ENCODE measurements at regions not wholly inside any gene's neighbourhood (a gene's known extent, or its start where the extent isn't known, plus 50 kb on each side); places are given as distances from the start of the nearest gene placed in this dataset.

DNA sequence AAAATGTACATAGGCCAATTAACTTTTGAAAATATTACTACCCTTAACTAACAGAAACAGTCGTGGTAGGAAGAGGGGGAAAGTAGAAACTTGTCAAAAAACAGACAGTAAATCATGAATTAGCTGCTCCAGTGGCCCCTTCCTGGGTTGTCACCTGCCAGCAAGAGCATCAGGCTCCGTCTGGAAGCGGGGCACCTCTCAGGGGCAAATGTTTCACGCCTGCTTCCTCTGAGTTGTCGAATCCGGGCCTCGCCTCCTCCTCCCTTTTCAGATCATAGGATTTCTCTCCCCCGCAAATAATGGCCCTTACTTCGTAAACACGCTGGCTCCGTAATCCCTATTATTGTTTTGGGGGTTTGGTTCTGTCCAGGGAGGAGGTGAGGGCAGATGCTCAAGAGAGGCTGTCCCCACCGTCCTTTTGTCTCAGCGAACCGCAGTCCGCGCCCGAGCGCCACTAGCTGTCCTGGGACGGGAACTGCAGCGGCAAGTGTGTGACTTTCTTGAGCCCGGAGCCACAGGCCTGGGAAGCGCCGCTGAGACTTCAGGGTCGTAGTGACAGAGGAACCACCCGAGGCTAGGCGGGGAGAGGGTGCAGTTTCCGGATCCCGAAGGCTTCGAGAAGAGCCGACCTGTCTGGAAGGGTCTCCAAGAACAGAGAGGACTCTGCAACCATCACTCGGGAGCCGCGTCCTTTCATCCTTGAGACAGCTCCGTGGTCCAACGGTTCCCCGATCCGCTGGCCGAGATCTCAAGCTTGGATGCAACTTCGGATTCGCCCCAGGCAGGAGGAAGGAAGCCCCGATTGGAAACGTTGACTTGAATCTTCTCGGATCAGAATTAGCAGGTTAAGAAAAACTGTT is 214.5 kb upstream of the ZNF184 start (continued):
- TF ChIP-seq ZNF30 (CRISPR knock-in tag; IDR thresholded peaks at IDR 0.05), result no peak
- TF ChIP-seq, protein P1, sequence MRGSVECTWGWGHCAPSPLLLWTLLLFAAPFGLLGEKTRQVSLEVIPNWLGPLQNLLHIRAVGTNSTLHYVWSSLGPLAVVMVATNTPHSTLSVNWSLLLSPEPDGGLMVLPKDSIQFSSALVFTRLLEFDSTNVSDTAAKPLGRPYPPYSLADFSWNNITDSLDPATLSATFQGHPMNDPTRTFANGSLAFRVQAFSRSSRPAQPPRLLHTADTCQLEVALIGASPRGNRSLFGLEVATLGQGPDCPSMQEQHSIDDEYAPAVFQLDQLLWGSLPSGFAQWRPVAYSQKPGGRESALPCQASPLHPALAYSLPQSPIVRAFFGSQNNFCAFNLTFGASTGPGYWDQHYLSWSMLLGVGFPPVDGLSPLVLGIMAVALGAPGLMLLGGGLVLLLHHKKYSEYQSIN (CRISPR knock-in tag; IDR thresholded peaks at IDR 0.05; ENCODE audit: borderline replicate concordance), result no peak
- no peak; the same call in 1 of the 2 replicates for TF ChIP-seq ZNF33A (CRISPR knock-in tag; IDR thresholded peaks at IDR 0.05; ENCODE audit: borderline replicate concordance)
- no peak for TF ChIP-seq PCBP2 (optimal IDR thresholded peaks at IDR 0.05; ENCODE audit: low read depth, low read length, poor library complexity, severe bottlenecking)
- TF ChIP-seq THYN1 (CRISPR knock-in tag; IDR thresholded peaks at IDR 0.05; ENCODE audit: borderline replicate concordance, low read depth), result no peak
- no peak; the same call in 1 of the 2 replicates for TF ChIP-seq KDM3A (CRISPR knock-in tag; IDR thresholded peaks at IDR 0.05; ENCODE audit: low read depth)
- TF ChIP-seq, protein P2, sequence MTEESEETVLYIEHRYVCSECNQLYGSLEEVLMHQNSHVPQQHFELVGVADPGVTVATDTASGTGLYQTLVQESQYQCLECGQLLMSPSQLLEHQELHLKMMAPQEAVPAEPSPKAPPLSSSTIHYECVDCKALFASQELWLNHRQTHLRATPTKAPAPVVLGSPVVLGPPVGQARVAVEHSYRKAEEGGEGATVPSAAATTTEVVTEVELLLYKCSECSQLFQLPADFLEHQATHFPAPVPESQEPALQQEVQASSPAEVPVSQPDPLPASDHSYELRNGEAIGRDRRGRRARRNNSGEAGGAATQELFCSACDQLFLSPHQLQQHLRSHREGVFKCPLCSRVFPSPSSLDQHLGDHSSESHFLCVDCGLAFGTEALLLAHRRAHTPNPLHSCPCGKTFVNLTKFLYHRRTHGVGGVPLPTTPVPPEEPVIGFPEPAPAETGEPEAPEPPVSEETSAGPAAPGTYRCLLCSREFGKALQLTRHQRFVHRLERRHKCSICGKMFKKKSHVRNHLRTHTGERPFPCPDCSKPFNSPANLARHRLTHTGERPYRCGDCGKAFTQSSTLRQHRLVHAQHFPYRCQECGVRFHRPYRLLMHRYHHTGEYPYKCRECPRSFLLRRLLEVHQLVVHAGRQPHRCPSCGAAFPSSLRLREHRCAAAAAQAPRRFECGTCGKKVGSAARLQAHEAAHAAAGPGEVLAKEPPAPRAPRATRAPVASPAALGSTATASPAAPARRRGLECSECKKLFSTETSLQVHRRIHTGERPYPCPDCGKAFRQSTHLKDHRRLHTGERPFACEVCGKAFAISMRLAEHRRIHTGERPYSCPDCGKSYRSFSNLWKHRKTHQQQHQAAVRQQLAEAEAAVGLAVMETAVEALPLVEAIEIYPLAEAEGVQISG (CRISPR knock-in tag; IDR thresholded peaks at IDR 0.05), result peak; percentile 52; the same call in 1 of the 2 replicates
- TF ChIP-seq, protein P3, sequence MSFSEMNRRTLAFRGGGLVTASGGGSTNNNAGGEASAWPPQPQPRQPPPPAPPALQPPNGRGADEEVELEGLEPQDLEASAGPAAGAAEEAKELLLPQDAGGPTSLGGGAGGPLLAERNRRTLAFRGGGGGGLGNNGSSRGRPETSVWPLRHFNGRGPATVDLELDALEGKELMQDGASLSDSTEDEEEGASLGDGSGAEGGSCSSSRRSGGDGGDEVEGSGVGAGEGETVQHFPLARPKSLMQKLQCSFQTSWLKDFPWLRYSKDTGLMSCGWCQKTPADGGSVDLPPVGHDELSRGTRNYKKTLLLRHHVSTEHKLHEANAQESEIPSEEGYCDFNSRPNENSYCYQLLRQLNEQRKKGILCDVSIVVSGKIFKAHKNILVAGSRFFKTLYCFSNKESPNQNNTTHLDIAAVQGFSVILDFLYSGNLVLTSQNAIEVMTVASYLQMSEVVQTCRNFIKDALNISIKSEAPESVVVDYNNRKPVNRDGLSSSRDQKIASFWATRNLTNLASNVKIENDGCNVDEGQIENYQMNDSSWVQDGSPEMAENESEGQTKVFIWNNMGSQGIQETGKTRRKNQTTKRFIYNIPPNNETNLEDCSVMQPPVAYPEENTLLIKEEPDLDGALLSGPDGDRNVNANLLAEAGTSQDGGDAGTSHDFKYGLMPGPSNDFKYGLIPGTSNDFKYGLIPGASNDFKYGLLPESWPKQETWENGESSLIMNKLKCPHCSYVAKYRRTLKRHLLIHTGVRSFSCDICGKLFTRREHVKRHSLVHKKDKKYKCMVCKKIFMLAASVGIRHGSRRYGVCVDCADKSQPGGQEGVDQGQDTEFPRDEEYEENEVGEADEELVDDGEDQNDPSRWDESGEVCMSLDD (CRISPR knock-in tag; IDR thresholded peaks at IDR 0.05; ENCODE audit: borderline replicate concordance), result no peak
- TF ChIP-seq, protein P4, sequence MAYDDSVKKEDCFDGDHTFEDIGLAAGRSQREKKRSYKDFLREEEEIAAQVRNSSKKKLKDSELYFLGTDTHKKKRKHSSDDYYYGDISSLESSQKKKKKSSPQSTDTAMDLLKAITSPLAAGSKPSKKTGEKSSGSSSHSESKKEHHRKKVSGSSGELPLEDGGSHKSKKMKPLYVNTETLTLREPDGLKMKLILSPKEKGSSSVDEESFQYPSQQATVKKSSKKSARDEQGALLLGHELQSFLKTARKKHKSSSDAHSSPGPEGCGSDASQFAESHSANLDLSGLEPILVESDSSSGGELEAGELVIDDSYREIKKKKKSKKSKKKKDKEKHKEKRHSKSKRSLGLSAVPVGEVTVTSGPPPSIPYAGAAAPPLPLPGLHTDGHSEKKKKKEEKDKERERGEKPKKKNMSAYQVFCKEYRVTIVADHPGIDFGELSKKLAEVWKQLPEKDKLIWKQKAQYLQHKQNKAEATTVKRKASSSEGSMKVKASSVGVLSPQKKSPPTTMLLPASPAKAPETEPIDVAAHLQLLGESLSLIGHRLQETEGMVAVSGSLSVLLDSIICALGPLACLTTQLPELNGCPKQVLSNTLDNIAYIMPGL (CRISPR knock-in tag; IDR thresholded peaks at IDR 0.05; ENCODE audit: borderline replicate concordance in 1 of 2, low read depth in 1 of 2), result peak in 1 of 2 experiments; percentile 95; a peak in 2 of 4 replicates
- no peak for TF ChIP-seq ARNT (IDR thresholded peaks at IDR 0.05)
- peak; percentile 96 for TF ChIP-seq ZNF501 (CRISPR knock-in tag; IDR thresholded peaks at IDR 0.05)
- no peak for TF ChIP-seq POLR2A (IDR thresholded peaks at IDR 0.05; ENCODE audit: insufficient read depth in 1 of 2, low read depth in 2 of 2, low read length in 2 of 2)
- TF ChIP-seq ZNF230 (CRISPR knock-in tag; IDR thresholded peaks at IDR 0.05), result no peak
- no peak for TF ChIP-seq ZNF75D (CRISPR knock-in tag; IDR thresholded peaks at IDR 0.05; ENCODE audit: borderline replicate concordance)
- TF ChIP-seq POLR2AphosphoS5 (IDR thresholded peaks at IDR 0.05; ENCODE audit: low read depth, low read length), result no peak
- no peak; the same call in 1 of the 2 replicates for TF ChIP-seq TSC22D2 (CRISPR knock-in tag; IDR thresholded peaks at IDR 0.05; ENCODE audit: borderline replicate concordance)
- no peak for TF ChIP-seq MAZ (IDR thresholded peaks at IDR 0.05; ENCODE audit: borderline replicate concordance, low read depth, low read length)
- TF ChIP-seq MAZ (CRISPR knock-in tag; IDR thresholded peaks at IDR 0.05; ENCODE audit: low read depth), result no peak
- TF ChIP-seq, protein P5, sequence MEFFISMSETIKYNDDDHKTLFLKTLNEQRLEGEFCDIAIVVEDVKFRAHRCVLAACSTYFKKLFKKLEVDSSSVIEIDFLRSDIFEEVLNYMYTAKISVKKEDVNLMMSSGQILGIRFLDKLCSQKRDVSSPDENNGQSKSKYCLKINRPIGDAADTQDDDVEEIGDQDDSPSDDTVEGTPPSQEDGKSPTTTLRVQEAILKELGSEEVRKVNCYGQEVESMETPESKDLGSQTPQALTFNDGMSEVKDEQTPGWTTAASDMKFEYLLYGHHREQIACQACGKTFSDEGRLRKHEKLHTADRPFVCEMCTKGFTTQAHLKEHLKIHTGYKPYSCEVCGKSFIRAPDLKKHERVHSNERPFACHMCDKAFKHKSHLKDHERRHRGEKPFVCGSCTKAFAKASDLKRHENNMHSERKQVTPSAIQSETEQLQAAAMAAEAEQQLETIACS (CRISPR knock-in tag; IDR thresholded peaks at IDR 0.05), result no peak

All from HepG2 (cell line).